ENCODE measurements at regions not wholly inside any gene's neighbourhood (a gene's known extent, or its start where the extent isn't known, plus 50 kb on each side); places are given as distances from the start of the nearest gene placed in this dataset.

- TF ChIP-seq, protein P1, sequence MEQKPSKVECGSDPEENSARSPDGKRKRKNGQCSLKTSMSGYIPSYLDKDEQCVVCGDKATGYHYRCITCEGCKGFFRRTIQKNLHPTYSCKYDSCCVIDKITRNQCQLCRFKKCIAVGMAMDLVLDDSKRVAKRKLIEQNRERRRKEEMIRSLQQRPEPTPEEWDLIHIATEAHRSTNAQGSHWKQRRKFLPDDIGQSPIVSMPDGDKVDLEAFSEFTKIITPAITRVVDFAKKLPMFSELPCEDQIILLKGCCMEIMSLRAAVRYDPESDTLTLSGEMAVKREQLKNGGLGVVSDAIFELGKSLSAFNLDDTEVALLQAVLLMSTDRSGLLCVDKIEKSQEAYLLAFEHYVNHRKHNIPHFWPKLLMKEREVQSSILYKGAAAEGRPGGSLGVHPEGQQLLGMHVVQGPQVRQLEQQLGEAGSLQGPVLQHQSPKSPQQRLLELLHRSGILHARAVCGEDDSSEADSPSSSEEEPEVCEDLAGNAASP (IDR thresholded peaks at IDR 0.05), result no peak
Measured at GRCh38 chr6:164243949-164244348, 829.4 kb downstream of the QKI start (continued).

DNA sequence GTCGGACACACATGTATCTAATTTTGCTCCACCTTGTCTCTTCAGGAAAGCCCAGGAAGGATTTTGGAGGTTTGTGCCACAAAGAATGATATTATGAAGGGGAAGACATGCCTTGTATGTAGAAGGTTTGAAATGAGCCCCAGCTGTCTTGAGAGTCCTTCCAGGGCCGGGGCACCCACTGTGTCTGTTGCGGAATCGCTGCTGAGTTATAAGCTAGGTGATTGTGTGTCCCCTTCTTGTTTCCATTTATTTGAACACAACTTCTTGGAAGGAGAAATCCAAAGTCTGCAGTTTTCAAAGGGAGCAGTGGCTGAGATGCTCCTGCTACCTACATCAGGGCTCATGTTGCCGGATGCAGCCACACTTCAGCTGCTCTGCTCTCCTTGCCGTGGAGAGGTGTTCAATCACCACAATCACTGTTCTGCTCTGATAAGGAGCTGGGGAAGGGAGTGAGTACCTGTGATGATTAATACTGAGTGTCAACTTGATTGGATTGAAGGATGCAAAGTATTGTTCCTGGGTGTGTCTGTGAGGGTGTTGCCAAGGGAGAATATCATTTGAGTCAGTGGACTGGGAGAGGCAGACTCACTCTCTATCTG, 828.6 kb downstream of the QKI start:
- H3K4me2 ChIP-seq (ENCODE audit: insufficient read depth, low read length), result no peak overlapping the region
- no peak overlapping the region for H2AFZ ChIP-seq (ENCODE audit: low read depth, low read length)
- in situ Hi-C loops (cut with MboI) (no loop called here), intact Hi-C loops (cut with micrococcal nuclease) (no loop called here)
- no peak for DNase-seq (ENCODE audit: extremely low read depth in 1 of 4, low spot score in 3 of 4)
- no peaks in the 10 kb centered on the region for H3K79me2 ChIP-seq (ENCODE audit: control insufficient read depth, insufficient read depth, low read length)
- no peaks in the 10 kb centered on the region for H4K20me1 ChIP-seq (replicated peaks; ENCODE audit: control insufficient read depth, insufficient read depth, low read length)
- H3K4me1 ChIP-seq (replicated peaks in 1 of 2; ENCODE audit: control insufficient read depth in 2 of 2, insufficient read depth in 2 of 2, low read length in 2 of 2), result no peaks in the 10 kb centered on the region
- TF ChIP-seq TBP (optimal IDR thresholded peaks at IDR 0.05; ENCODE audit: low read depth, low read length) (no peak), DMBX1 (CRISPR knock-in tag; IDR thresholded peaks at IDR 0.05; ENCODE audit: borderline replicate concordance) (no peak), ZFPM2 (CRISPR knock-in tag; IDR thresholded peaks at IDR 0.05) (no peak), LCOR (CRISPR knock-in tag; IDR thresholded peaks at IDR 0.05) (no peak), ZNF224 (CRISPR knock-in tag; IDR thresholded peaks at IDR 0.05) (no peak), DEAF1 (CRISPR knock-in tag; IDR thresholded peaks at IDR 0.05) (no peak), ZNF699 (CRISPR knock-in tag; IDR thresholded peaks at IDR 0.05; ENCODE audit: insufficient replicate concordance) (no peak)
- TF ChIP-seq, protein P2, sequence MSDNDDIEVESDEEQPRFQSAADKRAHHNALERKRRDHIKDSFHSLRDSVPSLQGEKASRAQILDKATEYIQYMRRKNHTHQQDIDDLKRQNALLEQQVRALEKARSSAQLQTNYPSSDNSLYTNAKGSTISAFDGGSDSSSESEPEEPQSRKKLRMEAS (CRISPR knock-in tag; IDR thresholded peaks at IDR 0.05), result no peak
- WGBS (ENCODE audit: insufficient coverage, low coverage, missing lambda C conversion rate), result 0% methylated on average over 6 of the region's 6 CpGs
- FAIRE-seq, result no peak
- ATAC-seq, result no peak
- ChIA-PET CTCF (ENCODE audit: low intra/inter-chr PET ratio) (no interaction called here), POLR2A (no interaction called here)
- H3K27ac ChIP-seq (ENCODE audit: extremely low read depth, low read depth, low read length), result no peak overlapping the region
- BruUV-seq (replicated peaks), result no TSS peak
- H3K9ac ChIP-seq (ENCODE audit: insufficient read depth in 1 of 2, low read depth in 2 of 2, low read length in 2 of 2), result no peak overlapping the region
- no peaks in the 10 kb centered on the region; the same call in 1 of the 2 replicates for H3K9me3 ChIP-seq (replicated peaks; ENCODE audit: control insufficient read depth, insufficient read depth, low read depth, low read length)
- H3K9me1 ChIP-seq (ENCODE audit: control insufficient read depth, insufficient read depth, low read length), result no peaks in the 10 kb centered on the region
- H3K4me3 ChIP-seq, result no peak overlapping the region
- no peaks in the 10 kb centered on the region for H3K36me3 ChIP-seq (ENCODE audit: control insufficient read depth, insufficient read depth, low read length)
- H3K27me3 ChIP-seq (ENCODE audit: control insufficient read depth in 2 of 2, insufficient read depth in 2 of 2, low read length in 2 of 2), result no peaks in the 10 kb centered on the region

Data from K562 (cell line).